GM23338 (cell line): ENCODE measurements at regions not wholly inside any gene's neighbourhood (a gene's known extent, or its start where the extent isn't known, plus 50 kb on each side); places are given as distances from the start of the nearest gene placed in this dataset.

Experiments used
- EZH2phosphoT487 ChIP-seq: fragments of 200-600 bp; sonication (generic); IDR thresholded peaks from one replicate; pipeline ENCODE4 v1.8.1; 2018; ENCODE audit warnings: antibody characterized with exemption; ENCODE audit not compliant: unreplicated experiment
- POLR2AphosphoS5 ChIP-seq: IDR thresholded peaks from 2 replicates; pipeline ENCODE4 v1.6.1; 2016; ENCODE audit warnings: antibody characterized with exemption, low read depth
- TF ChIP-seq, protein P1 (sequence below): fragments of 250-450 bp; sonication (Bioruptor Pico); IDR thresholded peaks from 2 replicates; pipeline ENCODE4 v1.5.0; 2020; ENCODE audit warnings: mild to moderate bottlenecking, moderate library complexity
- TF ChIP-seq, protein P2 (sequence below): IDR thresholded peaks from one replicate; pipeline ENCODE4 v1.6.1; 2018; ENCODE audit warnings: antibody characterized with exemption; ENCODE audit not compliant: unreplicated experiment
- TF ChIP-seq, protein P3 (sequence below): IDR thresholded peaks from 2 replicates; pipeline ENCODE4 v1.6.1; 2016; ENCODE audit warnings: antibody characterized with exemption

DNA sequence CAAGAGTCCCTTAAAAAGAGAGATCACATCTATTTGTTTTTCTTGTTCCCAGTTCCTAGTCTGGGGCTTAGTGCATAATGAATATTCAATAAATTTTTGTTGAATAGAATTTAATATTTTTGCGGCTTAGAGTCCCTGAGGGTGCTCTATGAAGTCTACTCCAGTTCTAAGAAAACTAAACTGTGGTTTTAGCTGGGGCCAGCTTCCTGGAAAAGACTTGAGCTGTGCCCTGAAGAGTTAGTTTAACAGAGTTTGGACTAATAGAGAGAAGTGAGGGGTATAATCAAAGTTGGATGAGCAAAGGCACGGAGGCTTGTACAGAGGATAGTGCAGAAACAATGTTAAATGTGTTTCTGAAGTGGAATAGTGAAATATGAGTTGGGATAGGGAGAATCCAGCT is 168.9 kb downstream of the FASLG start (continued):
- TF ChIP-seq, protein P1, sequence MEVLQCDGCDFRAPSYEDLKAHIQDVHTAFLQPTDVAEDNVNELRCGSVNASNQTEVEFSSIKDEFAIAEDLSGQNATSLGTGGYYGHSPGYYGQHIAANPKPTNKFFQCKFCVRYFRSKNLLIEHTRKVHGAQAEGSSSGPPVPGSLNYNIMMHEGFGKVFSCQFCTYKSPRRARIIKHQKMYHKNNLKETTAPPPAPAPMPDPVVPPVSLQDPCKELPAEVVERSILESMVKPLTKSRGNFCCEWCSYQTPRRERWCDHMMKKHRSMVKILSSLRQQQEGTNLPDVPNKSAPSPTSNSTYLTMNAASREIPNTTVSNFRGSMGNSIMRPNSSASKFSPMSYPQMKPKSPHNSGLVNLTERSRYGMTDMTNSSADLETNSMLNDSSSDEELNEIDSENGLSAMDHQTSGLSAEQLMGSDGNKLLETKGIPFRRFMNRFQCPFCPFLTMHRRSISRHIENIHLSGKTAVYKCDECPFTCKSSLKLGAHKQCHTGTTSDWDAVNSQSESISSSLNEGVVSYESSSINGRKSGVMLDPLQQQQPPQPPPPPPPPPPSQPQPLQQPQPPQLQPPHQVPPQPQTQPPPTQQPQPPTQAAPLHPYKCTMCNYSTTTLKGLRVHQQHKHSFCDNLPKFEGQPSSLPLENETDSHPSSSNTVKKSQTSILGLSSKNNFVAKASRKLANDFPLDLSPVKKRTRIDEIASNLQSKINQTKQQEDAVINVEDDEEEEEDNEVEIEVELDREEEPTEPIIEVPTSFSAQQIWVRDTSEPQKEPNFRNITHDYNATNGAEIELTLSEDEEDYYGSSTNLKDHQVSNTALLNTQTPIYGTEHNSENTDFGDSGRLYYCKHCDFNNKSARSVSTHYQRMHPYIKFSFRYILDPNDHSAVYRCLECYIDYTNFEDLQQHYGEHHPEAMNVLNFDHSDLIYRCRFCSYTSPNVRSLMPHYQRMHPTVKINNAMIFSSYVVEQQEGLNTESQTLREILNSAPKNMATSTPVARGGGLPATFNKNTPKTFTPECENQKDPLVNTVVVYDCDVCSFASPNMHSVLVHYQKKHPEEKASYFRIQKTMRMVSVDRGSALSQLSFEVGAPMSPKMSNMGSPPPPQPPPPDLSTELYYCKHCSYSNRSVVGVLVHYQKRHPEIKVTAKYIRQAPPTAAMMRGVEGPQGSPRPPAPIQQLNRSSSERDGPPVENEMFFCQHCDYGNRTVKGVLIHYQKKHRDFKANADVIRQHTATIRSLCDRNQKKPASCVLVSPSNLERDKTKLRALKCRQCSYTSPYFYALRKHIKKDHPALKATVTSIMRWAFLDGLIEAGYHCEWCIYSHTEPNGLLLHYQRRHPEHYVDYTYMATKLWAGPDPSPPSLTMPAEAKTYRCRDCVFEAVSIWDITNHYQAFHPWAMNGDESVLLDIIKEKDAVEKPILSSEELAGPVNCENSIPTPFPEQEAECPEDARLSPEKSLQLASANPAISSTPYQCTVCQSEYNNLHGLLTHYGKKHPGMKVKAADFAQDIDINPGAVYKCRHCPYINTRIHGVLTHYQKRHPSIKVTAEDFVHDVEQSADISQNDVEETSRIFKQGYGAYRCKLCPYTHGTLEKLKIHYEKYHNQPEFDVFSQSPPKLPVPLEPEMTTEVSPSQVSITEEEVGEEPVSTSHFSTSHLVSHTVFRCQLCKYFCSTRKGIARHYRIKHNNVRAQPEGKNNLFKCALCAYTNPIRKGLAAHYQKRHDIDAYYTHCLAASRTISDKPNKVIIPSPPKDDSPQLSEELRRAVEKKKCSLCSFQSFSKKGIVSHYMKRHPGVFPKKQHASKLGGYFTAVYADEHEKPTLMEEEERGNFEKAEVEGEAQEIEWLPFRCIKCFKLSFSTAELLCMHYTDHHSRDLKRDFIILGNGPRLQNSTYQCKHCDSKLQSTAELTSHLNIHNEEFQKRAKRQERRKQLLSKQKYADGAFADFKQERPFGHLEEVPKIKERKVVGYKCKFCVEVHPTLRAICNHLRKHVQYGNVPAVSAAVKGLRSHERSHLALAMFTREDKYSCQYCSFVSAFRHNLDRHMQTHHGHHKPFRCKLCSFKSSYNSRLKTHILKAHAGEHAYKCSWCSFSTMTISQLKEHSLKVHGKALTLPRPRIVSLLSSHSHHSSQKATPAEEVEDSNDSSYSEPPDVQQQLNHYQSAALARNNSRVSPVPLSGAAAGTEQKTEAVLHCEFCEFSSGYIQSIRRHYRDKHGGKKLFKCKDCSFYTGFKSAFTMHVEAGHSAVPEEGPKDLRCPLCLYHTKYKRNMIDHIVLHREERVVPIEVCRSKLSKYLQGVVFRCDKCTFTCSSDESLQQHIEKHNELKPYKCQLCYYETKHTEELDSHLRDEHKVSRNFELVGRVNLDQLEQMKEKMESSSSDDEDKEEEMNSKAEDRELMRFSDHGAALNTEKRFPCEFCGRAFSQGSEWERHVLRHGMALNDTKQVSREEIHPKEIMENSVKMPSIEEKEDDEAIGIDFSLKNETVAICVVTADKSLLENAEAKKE (CRISPR knock-in tag) = no peak
- TF ChIP-seq EZH2phosphoT487 (no peak), POLR2AphosphoS5 (no peak)
- TF ChIP-seq, protein P2, sequence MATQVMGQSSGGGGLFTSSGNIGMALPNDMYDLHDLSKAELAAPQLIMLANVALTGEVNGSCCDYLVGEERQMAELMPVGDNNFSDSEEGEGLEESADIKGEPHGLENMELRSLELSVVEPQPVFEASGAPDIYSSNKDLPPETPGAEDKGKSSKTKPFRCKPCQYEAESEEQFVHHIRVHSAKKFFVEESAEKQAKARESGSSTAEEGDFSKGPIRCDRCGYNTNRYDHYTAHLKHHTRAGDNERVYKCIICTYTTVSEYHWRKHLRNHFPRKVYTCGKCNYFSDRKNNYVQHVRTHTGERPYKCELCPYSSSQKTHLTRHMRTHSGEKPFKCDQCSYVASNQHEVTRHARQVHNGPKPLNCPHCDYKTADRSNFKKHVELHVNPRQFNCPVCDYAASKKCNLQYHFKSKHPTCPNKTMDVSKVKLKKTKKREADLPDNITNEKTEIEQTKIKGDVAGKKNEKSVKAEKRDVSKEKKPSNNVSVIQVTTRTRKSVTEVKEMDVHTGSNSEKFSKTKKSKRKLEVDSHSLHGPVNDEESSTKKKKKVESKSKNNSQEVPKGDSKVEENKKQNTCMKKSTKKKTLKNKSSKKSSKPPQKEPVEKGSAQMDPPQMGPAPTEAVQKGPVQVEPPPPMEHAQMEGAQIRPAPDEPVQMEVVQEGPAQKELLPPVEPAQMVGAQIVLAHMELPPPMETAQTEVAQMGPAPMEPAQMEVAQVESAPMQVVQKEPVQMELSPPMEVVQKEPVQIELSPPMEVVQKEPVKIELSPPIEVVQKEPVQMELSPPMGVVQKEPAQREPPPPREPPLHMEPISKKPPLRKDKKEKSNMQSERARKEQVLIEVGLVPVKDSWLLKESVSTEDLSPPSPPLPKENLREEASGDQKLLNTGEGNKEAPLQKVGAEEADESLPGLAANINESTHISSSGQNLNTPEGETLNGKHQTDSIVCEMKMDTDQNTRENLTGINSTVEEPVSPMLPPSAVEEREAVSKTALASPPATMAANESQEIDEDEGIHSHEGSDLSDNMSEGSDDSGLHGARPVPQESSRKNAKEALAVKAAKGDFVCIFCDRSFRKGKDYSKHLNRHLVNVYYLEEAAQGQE = no peak
- TF ChIP-seq, protein P3, sequence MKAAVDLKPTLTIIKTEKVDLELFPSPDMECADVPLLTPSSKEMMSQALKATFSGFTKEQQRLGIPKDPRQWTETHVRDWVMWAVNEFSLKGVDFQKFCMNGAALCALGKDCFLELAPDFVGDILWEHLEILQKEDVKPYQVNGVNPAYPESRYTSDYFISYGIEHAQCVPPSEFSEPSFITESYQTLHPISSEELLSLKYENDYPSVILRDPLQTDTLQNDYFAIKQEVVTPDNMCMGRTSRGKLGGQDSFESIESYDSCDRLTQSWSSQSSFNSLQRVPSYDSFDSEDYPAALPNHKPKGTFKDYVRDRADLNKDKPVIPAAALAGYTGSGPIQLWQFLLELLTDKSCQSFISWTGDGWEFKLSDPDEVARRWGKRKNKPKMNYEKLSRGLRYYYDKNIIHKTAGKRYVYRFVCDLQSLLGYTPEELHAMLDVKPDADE = no peak
